ENCODE measurements at regions not wholly inside any gene's neighbourhood (a gene's known extent, or its start where the extent isn't known, plus 50 kb on each side); places are given as distances from the start of the nearest gene placed in this dataset.

DNA sequence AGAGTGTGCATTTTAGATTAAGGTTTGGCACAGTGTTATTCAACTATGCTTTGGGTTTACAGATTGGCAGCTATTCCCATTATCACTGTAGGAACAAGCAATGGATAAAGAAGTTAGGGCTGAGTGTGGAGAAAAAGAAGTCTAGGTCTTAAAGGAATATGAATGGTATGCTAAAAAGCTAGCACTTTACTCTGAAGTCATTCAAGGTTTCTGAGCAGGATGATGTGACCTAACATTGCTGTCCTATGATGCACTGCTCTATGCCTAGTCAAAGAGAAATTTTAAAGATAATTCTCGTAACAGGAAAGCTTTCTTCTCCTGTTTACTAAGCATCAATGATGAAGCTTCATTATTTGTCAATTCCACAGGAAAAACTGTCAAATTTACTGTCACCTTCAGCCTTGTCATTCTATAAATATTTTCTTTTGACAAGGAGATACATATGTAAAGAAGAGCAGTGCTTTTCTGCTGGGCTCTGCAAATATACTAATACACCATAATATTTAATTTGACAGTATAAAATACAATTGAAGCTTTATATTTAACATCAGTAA lies 476.1 kb upstream of the PTPRD start:
- DNase-seq (no peak), ATAC-seq (ENCODE audit: insufficient read depth, low read depth) (no peak)
- no peaks in the 10 kb centered on the region for H3K36me3 ChIP-seq (ENCODE audit: insufficient read depth, low read length)
- no peak overlapping the region for H3K4me3 ChIP-seq (ENCODE audit: low read depth in 1 of 2, low read length in 2 of 2)
- no peaks in the 10 kb centered on the region for H3K27me3 ChIP-seq (ENCODE audit: insufficient read depth, low read length, poor library complexity)
- H3K79me2 ChIP-seq (ENCODE audit: insufficient read depth, low read length), result no peaks in the 10 kb centered on the region
- no peaks in the 10 kb centered on the region for H3K9me3 ChIP-seq (ENCODE audit: insufficient read depth, low read length, severe bottlenecking)
- H3K27ac ChIP-seq (ENCODE audit: low read length), result no peak overlapping the region
- H4K20me1 ChIP-seq (ENCODE audit: insufficient read depth, low read length), result no peaks in the 10 kb centered on the region
- no peak overlapping the region for H3K9ac ChIP-seq (ENCODE audit: low read depth, low read length)
- H3K4me1 ChIP-seq (ENCODE audit: insufficient read depth, low read length), result no peaks in the 10 kb centered on the region
- H3K4me2 ChIP-seq (ENCODE audit: insufficient read depth, low read length), result no peak overlapping the region
- TF ChIP-seq EZH2 (IDR thresholded peaks at IDR 0.05; ENCODE audit: borderline replicate concordance, low read depth, low read length, severe bottlenecking), result no peak
- TF ChIP-seq, protein P1, sequence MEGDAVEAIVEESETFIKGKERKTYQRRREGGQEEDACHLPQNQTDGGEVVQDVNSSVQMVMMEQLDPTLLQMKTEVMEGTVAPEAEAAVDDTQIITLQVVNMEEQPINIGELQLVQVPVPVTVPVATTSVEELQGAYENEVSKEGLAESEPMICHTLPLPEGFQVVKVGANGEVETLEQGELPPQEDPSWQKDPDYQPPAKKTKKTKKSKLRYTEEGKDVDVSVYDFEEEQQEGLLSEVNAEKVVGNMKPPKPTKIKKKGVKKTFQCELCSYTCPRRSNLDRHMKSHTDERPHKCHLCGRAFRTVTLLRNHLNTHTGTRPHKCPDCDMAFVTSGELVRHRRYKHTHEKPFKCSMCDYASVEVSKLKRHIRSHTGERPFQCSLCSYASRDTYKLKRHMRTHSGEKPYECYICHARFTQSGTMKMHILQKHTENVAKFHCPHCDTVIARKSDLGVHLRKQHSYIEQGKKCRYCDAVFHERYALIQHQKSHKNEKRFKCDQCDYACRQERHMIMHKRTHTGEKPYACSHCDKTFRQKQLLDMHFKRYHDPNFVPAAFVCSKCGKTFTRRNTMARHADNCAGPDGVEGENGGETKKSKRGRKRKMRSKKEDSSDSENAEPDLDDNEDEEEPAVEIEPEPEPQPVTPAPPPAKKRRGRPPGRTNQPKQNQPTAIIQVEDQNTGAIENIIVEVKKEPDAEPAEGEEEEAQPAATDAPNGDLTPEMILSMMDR (IDR thresholded peaks at IDR 0.05; ENCODE audit: borderline replicate concordance, extremely low read depth, low read length, poor library complexity, severe bottlenecking), result no peak
- no peak overlapping the region for H2AFZ ChIP-seq (ENCODE audit: low read depth, low read length)

DNA sequence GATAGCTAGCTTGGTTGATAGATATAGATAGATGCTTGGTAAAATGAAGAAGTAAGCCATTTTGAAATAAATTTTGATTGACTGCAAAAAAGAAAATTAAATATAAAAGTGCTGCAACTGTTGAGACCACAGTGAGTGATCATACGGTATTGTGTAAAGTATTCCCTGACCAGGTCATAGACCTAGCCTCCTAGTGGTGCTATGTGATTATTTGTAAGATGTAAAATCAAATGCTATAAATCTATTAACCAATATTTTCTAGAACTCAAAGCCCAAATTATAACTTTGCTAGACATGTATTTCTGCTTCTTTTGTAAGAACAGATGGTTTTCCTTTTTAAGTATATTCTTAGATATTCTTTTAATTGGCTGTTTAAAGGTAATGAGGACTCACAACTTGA lies 480.2 kb upstream of the PTPRD start:
- H3K9me3 ChIP-seq (ENCODE audit: insufficient read depth, low read length, severe bottlenecking), result no peaks in the 10 kb centered on the region
- no peak overlapping the region for H3K4me2 ChIP-seq (ENCODE audit: insufficient read depth, low read length)
- no peak for TF ChIP-seq EZH2 (IDR thresholded peaks at IDR 0.05; ENCODE audit: borderline replicate concordance, low read depth, low read length, severe bottlenecking)
- TF ChIP-seq, protein P1 (IDR thresholded peaks at IDR 0.05; ENCODE audit: borderline replicate concordance, extremely low read depth, low read length, poor library complexity, severe bottlenecking), result no peak
- H3K27me3 ChIP-seq (ENCODE audit: insufficient read depth, low read length, poor library complexity), result no peaks in the 10 kb centered on the region
- no peaks in the 10 kb centered on the region for H4K20me1 ChIP-seq (ENCODE audit: insufficient read depth, low read length)
- no peaks in the 10 kb centered on the region for H3K79me2 ChIP-seq (ENCODE audit: insufficient read depth, low read length)
- no peaks in the 10 kb centered on the region for H3K36me3 ChIP-seq (ENCODE audit: insufficient read depth, low read length)
- DNase-seq, result no peak
- no peak overlapping the region for H3K27ac ChIP-seq (ENCODE audit: low read length)
- no peaks in the 10 kb centered on the region for H3K4me1 ChIP-seq (ENCODE audit: insufficient read depth, low read length)
- H3K4me3 ChIP-seq (ENCODE audit: low read depth in 1 of 2, low read length in 2 of 2), result no peak overlapping the region
- ATAC-seq (ENCODE audit: insufficient read depth, low read depth), result no peak
- no peak overlapping the region for H2AFZ ChIP-seq (ENCODE audit: low read depth, low read length)
- H3K9ac ChIP-seq (ENCODE audit: low read depth, low read length), result no peak overlapping the region

DNA sequence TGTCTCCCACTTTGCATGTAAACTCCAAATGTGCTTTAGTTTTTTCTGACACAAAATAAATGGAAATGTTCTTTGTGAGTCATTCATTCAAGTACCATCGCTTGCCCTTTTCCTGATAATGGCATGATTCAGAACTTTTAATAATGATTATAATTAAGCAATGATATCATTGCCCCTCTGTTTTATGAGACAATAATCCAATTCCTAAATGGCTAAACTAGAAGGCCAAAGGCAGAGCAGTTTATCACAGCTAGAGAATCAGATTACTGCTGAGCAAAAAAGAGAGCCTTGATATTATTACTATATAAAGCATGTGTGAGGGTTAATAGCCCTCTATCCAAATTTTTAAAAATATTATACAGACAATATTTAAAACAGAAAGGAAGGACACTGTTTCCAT lies 484.2 kb upstream of the PTPRD start:
- DNase-seq, result no peak
- no peaks in the 10 kb centered on the region for H4K20me1 ChIP-seq (ENCODE audit: insufficient read depth, low read length)
- H3K36me3 ChIP-seq (ENCODE audit: insufficient read depth, low read length), result no peaks in the 10 kb centered on the region
- H3K27me3 ChIP-seq (ENCODE audit: insufficient read depth, low read length, poor library complexity), result no peaks in the 10 kb centered on the region
- no peak overlapping the region for H3K4me3 ChIP-seq (ENCODE audit: low read depth in 1 of 2, low read length in 2 of 2)
- no peaks in the 10 kb centered on the region for H3K4me1 ChIP-seq (ENCODE audit: insufficient read depth, low read length)
- TF ChIP-seq EZH2 (IDR thresholded peaks at IDR 0.05; ENCODE audit: borderline replicate concordance, low read depth, low read length, severe bottlenecking), result no peak
- TF ChIP-seq, protein P1 (IDR thresholded peaks at IDR 0.05; ENCODE audit: borderline replicate concordance, extremely low read depth, low read length, poor library complexity, severe bottlenecking), result no peak
- H3K4me2 ChIP-seq (ENCODE audit: insufficient read depth, low read length), result no peak overlapping the region
- H3K9ac ChIP-seq (ENCODE audit: low read depth, low read length), result no peak overlapping the region
- no peaks in the 10 kb centered on the region for H3K79me2 ChIP-seq (ENCODE audit: insufficient read depth, low read length)
- H3K9me3 ChIP-seq (ENCODE audit: insufficient read depth, low read length, severe bottlenecking), result no peaks in the 10 kb centered on the region
- no peak overlapping the region for H2AFZ ChIP-seq (ENCODE audit: low read depth, low read length)
- ATAC-seq (ENCODE audit: insufficient read depth, low read depth), result no peak
- no peak overlapping the region for H3K27ac ChIP-seq (ENCODE audit: low read length)

DNA sequence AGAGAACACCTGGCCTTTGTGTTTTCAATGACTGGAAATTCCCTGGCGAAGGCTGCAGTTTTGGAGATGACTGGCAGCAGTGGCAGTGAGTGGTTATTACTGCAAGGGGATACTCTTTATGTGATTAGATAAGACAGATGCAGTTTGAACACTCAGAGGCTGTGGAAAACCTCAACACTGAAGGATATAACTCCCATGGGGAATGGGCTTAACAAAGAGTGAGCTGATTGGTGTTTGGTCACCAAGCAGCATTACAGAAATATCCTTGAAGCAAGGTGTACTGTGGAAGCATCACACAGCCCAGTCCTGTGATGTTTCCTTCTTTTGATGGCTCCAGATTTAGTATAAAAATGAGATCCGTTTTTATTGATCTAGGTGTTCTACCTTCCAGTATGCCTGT lies 490.7 kb upstream of the PTPRD start:
- Histone ChIP-seq H3K4me2 (ENCODE audit: insufficient read depth, low read length) (no peak overlapping the region), H2AFZ (ENCODE audit: low read depth, low read length) (no peak overlapping the region)
- DNase-seq, result no peak

More for the DNA sequence above, 490.7 kb upstream of the PTPRD start:
- Histone ChIP-seq H3K27me3 (ENCODE audit: insufficient read depth, low read length, poor library complexity) (no peaks in the 10 kb centered on the region), H3K36me3 (ENCODE audit: insufficient read depth, low read length) (no peaks in the 10 kb centered on the region), H3K9me3 (ENCODE audit: insufficient read depth, low read length, severe bottlenecking) (no peaks in the 10 kb centered on the region), H3K79me2 (ENCODE audit: insufficient read depth, low read length) (no peaks in the 10 kb centered on the region), H4K20me1 (ENCODE audit: insufficient read depth, low read length) (no peaks in the 10 kb centered on the region), H3K4me3 (ENCODE audit: low read depth in 1 of 2, low read length in 2 of 2) (no peak overlapping the region), H3K9ac (ENCODE audit: low read depth, low read length) (no peak overlapping the region), H3K27ac (ENCODE audit: low read length) (no peak overlapping the region), H3K4me1 (ENCODE audit: insufficient read depth, low read length) (no peaks in the 10 kb centered on the region)
- no peak for ATAC-seq (ENCODE audit: insufficient read depth, low read depth)
- TF ChIP-seq, protein P1 (IDR thresholded peaks at IDR 0.05; ENCODE audit: borderline replicate concordance, extremely low read depth, low read length, poor library complexity, severe bottlenecking), result no peak
- no peak for TF ChIP-seq EZH2 (IDR thresholded peaks at IDR 0.05; ENCODE audit: borderline replicate concordance, low read depth, low read length, severe bottlenecking)
